Right atrium auricular region (tissue), 2 donors: ENCODE measurements at regions not wholly inside any gene's neighbourhood (a gene's known extent, or its start where the extent isn't known, plus 50 kb on each side); places are given as distances from the start of the nearest gene placed in this dataset.

Experiments used
- DNase-seq: peaks from one replicate; pipeline ENCODE4 v3.0.0-alpha.2; 2019; ENCODE audit warnings: low spot score
- H3K27ac ChIP-seq, 2 donors: fragments of 200-600 bp; sonication (generic); 1 replicate in 1 of 2; 2 replicates in 1 of 2; pipeline ENCODE4 v1.5.1; 2016 to 2019
- H3K27me3 ChIP-seq, 2 donors: fragments of 200-600 bp; sonication (generic); one replicate each; pipeline versions ENCODE4 v1.5.1 to v1.6.0; 2017 to 2019
- H3K36me3 ChIP-seq: fragments of 200-600 bp; sonication (generic); one replicate; pipeline ENCODE4 v1.5.1; 2016
- H3K4me1 ChIP-seq, 2 donors: fragments of 200-600 bp; sonication (generic); one replicate each; pipeline versions ENCODE4 v1.5.1 to v1.6.0; 2017 to 2019
- H3K4me3 ChIP-seq, 2 donors: fragments of 200-600 bp; sonication (generic); 1 replicate in 1 of 2; 2 replicates in 1 of 2; pipeline ENCODE4 v1.5.1; 2017 to 2019; ENCODE audit warnings: mild to moderate bottlenecking in 1 of 2, moderate library complexity in 1 of 2
- H3K9me3 ChIP-seq, 2 donors: fragments of 200-600 bp; sonication (generic); one replicate each; pipeline ENCODE4 v1.5.1; 2019
- TF ChIP-seq, protein P1 (sequence below), 2 donors: fragments of 200-600 bp; sonication (generic); IDR thresholded peaks; one replicate each; pipeline ENCODE4 v1.5.1; 2019; ENCODE audit warnings: antibody characterized with exemption in 2 of 2

DNA sequence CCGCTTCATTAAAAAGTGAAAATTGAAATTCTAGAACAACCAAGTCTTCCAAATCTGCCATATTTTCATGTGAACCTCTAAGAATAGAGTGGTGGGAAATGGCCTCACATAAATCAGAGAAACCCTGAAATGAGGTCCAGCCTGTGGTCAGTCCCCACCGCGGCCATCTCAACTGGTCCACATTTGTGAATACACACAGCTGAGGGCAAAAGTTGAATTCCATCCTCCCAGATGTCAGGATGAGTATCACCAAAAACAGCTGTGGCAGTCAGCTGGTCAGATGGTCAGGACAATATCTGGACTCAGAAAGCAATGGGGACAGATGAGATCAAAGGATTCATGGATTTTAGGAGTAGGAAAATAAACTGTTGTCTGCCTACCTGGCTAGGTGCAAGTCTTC is 219.4 kb upstream of the NCKAP5 start:
- Histone ChIP-seq H3K36me3 (no peaks in the 10 kb centered on the region), H3K4me3 (no peak overlapping the region), H3K9me3 (no peaks in the 10 kb centered on the region), H3K27me3 (no peaks in the 10 kb centered on the region), H3K4me1 (no peaks in the 10 kb centered on the region), H3K27ac (no peak overlapping the region)
- DNase-seq: no peak
- TF ChIP-seq, protein P1, sequence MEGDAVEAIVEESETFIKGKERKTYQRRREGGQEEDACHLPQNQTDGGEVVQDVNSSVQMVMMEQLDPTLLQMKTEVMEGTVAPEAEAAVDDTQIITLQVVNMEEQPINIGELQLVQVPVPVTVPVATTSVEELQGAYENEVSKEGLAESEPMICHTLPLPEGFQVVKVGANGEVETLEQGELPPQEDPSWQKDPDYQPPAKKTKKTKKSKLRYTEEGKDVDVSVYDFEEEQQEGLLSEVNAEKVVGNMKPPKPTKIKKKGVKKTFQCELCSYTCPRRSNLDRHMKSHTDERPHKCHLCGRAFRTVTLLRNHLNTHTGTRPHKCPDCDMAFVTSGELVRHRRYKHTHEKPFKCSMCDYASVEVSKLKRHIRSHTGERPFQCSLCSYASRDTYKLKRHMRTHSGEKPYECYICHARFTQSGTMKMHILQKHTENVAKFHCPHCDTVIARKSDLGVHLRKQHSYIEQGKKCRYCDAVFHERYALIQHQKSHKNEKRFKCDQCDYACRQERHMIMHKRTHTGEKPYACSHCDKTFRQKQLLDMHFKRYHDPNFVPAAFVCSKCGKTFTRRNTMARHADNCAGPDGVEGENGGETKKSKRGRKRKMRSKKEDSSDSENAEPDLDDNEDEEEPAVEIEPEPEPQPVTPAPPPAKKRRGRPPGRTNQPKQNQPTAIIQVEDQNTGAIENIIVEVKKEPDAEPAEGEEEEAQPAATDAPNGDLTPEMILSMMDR (IDR thresholded peaks at IDR 0.05): no peak

DNA sequence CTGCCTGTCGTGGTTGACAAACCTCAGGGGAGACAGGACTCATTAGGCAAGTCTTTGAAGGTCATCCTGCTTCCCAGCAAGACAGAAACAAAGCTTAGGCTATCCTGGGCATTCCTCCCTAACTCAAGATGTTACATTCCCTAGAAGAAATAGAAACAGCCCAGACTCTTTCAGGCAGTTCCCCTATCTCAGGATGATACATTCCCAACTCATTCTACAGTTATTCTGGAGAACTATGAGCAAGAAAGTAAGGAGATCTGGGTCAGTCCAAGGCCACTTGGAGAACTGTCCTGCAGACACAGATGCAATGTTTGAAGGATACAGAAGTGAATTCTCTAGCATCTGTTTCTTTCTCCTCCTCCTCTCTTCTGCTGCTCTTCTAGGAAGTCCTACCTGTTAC is 220.1 kb upstream of the NCKAP5 start:
- Histone ChIP-seq H3K27ac (no peak overlapping the region), H3K9me3 (no peaks in the 10 kb centered on the region), H3K27me3 (no peaks in the 10 kb centered on the region), H3K36me3 (no peaks in the 10 kb centered on the region), H3K4me1 (no peaks in the 10 kb centered on the region), H3K4me3 (no peak overlapping the region)
- TF ChIP-seq, protein P1 (IDR thresholded peaks at IDR 0.05): no peak
- DNase-seq: no peak

DNA sequence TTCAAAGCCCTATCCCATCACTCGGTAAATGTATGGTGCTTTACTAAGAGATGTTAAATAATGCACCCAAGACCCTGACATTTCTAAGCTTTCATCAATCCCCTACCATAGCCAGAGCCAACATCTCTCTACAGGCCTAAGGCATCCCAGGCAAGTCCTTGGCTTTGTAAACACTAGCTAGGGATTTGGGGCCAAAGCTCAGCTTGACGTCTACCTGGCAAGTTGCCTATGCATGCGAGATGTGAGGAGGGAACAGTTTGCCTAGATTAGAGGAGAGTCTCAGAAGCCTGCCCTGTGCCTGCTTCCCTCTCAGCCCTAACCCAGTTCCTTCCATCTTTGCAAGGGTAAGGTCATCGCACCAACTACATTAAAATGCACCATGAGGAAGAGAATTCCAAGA is 221.5 kb upstream of the NCKAP5 start:
- no peak for DNase-seq
- Histone ChIP-seq H3K27ac (no peak overlapping the region), H3K36me3 (no peaks in the 10 kb centered on the region), H3K9me3 (peaks cover 0 to 13% of the 10 kb centered on the region in 2 donors), H3K27me3 (no peaks in the 10 kb centered on the region), H3K4me1 (no peaks in the 10 kb centered on the region), H3K4me3 (no peak overlapping the region)
- TF ChIP-seq, protein P1 (IDR thresholded peaks at IDR 0.05): no peak

DNA sequence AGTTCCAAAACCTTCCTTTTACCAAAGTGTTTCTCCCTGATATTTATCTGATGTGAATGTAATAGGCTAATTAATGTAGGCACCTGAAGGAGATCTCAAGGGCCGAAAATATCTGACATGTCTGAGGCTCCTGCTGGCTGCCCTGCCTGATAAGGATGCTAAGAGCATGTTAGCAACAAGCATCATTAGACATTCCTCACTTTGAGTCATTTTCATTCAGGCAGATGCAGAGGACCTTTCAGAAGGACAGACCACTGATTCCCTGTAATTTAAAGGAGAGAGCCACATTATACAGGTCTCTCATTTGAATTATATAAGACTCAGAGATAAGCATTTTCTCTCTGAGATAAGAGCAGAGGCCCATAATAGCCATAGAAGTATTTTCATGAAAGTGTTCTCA is 222.4 kb upstream of the NCKAP5 start:
- TF ChIP-seq, protein P1 (IDR thresholded peaks at IDR 0.05): no peak
- H3K4me1 ChIP-seq: no peaks in the 10 kb centered on the region
- H3K9me3 ChIP-seq: peaks cover 0 to 18% of the 10 kb centered on the region in 2 donors
- no peak for DNase-seq
- H3K27ac ChIP-seq: no peak overlapping the region
- H3K27me3 ChIP-seq: no peaks in the 10 kb centered on the region
- no peaks in the 10 kb centered on the region for H3K36me3 ChIP-seq
- H3K4me3 ChIP-seq: no peak overlapping the region

DNA sequence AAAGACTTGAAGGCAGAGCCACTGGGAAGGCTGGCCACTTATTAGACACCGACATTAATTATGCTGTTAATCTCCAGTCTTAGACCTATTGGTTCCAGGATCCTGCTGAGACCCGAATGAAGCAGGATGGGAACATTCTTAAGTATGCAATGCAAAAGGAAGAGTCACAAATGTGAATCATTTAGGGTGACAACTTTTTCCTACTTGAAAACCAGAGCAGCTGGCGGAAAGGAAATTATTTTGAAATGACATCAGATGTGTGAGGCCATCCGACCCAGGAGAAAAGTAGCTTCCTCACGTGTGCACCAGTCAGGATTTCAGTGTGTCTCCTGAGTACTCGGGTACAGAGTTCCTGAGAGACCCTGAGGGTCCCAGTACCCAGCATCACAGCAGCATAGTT is 222.9 kb upstream of the NCKAP5 start:
- no peak for DNase-seq
- H3K27ac ChIP-seq: no peak overlapping the region
- TF ChIP-seq, protein P1 (IDR thresholded peaks at IDR 0.05): no peak
- H3K27me3 ChIP-seq: no peaks in the 10 kb centered on the region
- peaks cover 0 to 18% of the 10 kb centered on the region in 2 donors for H3K9me3 ChIP-seq
- H3K4me1 ChIP-seq: no peaks in the 10 kb centered on the region
- no peak overlapping the region for H3K4me3 ChIP-seq
- no peaks in the 10 kb centered on the region for H3K36me3 ChIP-seq

DNA sequence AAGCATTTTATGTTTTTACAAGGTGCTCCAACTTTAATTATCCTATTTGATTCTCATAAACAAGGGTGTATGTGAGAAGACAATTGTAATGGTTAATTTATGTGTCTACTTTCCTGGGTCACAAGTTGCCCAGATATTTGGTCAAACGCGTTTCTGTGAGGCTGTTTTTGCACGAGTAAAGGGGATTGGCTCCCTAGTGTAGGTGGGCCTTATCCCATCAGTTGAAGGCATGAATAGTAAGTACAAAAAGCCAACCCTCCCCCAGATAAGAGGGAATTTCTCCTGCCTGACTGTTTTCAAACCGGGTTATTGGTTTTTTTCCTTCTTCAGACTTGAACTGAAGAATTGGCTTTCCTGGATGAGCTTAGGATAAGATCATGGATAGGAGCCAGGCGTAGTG is 224.0 kb upstream of the NCKAP5 start:
- Histone ChIP-seq H3K4me3 (no peak overlapping the region), H3K36me3 (no peaks in the 10 kb centered on the region), H3K27me3 (no peaks in the 10 kb centered on the region), H3K27ac (no peak overlapping the region), H3K9me3 (peaks cover 0 to 22% of the 10 kb centered on the region in 2 donors), H3K4me1 (no peaks in the 10 kb centered on the region)
- DNase-seq: no peak
- TF ChIP-seq, protein P1 (IDR thresholded peaks at IDR 0.05): no peak
